ENCODE measurements at regions not wholly inside any gene's neighbourhood (a gene's known extent, or its start where the extent isn't known, plus 50 kb on each side); places are given as distances from the start of the nearest gene placed in this dataset.

GRCh38 chr13:39875111-39875987, 219.9 kb downstream of the COG6 start:
- Histone ChIP-seq H3K4me3 (no peak overlapping the region), H2AFZ (replicated peaks) (no peak overlapping the region), H4K20me1 (ENCODE audit: low read depth) (no peaks in the 10 kb centered on the region), H3F3A (ENCODE audit: low read depth) (no peaks in the 10 kb centered on the region), H3K9ac (no peak overlapping the region), H3K79me2 (ENCODE audit: low read depth) (no peaks in the 10 kb centered on the region), H3K27ac (no peak overlapping the region), H3K36me3 (no peaks in the 10 kb centered on the region), H3K9me3 (ENCODE audit: low read depth) (no peaks in the 10 kb centered on the region), H3K4me1 (no peaks in the 10 kb centered on the region), H3K4me2 (no peak overlapping the region), H3K27me3 (no peaks in the 10 kb centered on the region)
- Mint-ChIP-seq H3K27me3 (ENCODE audit: insufficient read depth, low read depth) (peaks cover 2% of the 10 kb centered on the region), H3K4me1 (peaks cover 13% of the 10 kb centered on the region), H3K4me3 (no peak overlapping the region), H3K36me3 (no peaks in the 10 kb centered on the region), H3K27ac (no peak overlapping the region), H3K9me3 (no peaks in the 10 kb centered on the region)
- no peak for DNase-seq (ENCODE audit: low spot score)
- TF ChIP-seq CTCF (IDR thresholded peaks at IDR 0.05) = no peak
- TF ChIP-seq EZH2phosphoT487 (IDR thresholded peaks at IDR 0.05) = no peak
- no peak for TF ChIP-seq EZH2 (IDR thresholded peaks at IDR 0.05)

GRCh38 chr13:39876258-39876657, 220.8 kb downstream of the COG6 start:
- H4K20me1 ChIP-seq (ENCODE audit: low read depth) = no peaks in the 10 kb centered on the region
- TF ChIP-seq EZH2phosphoT487 (IDR thresholded peaks at IDR 0.05) (no peak), CTCF (IDR thresholded peaks at IDR 0.05) (no peak), EZH2 (IDR thresholded peaks at IDR 0.05) (no peak)
- Mint-ChIP-seq H3K27ac (no peak overlapping the region), H3K36me3 (no peaks in the 10 kb centered on the region), H3K4me3 (no peak overlapping the region), H3K27me3 (ENCODE audit: insufficient read depth, low read depth) (peaks cover 2% of the 10 kb centered on the region), H3K4me1 (peaks cover 13% of the 10 kb centered on the region), H3K9me3 (no peaks in the 10 kb centered on the region)
- H3K9me3 ChIP-seq (ENCODE audit: low read depth) = no peaks in the 10 kb centered on the region
- no peak overlapping the region for H3K4me3 ChIP-seq
- no peak overlapping the region for H2AFZ ChIP-seq (replicated peaks)
- DNase-seq (ENCODE audit: low spot score) = no peak
- no peaks in the 10 kb centered on the region for H3F3A ChIP-seq (ENCODE audit: low read depth)
- H3K36me3 ChIP-seq = no peaks in the 10 kb centered on the region
- H3K4me1 ChIP-seq = no peaks in the 10 kb centered on the region
- no peak overlapping the region for H3K4me2 ChIP-seq
- H3K27me3 ChIP-seq = no peaks in the 10 kb centered on the region
- no peak overlapping the region for H3K9ac ChIP-seq
- no peak overlapping the region for H3K27ac ChIP-seq
- no peaks in the 10 kb centered on the region for H3K79me2 ChIP-seq (ENCODE audit: low read depth)

- Mint-ChIP-seq H3K36me3 (no peaks in the 10 kb centered on the region), H3K4me1 (peaks cover 13% of the 10 kb centered on the region), H3K9me3 (peaks cover 3% of the 10 kb centered on the region), H3K27me3 (ENCODE audit: insufficient read depth, low read depth) (peaks cover 2% of the 10 kb centered on the region), H3K27ac (no peak overlapping the region), H3K4me3 (no peak overlapping the region)
- H2AFZ ChIP-seq (replicated peaks) = no peak overlapping the region
- H3K4me2 ChIP-seq = no peak overlapping the region
- no peaks in the 10 kb centered on the region for H3K9me3 ChIP-seq (ENCODE audit: low read depth)
- H3K4me3 ChIP-seq = no peak overlapping the region
- H3K27me3 ChIP-seq = no peaks in the 10 kb centered on the region
- no peak overlapping the region for H3K27ac ChIP-seq
- H3K36me3 ChIP-seq = no peaks in the 10 kb centered on the region
- no peaks in the 10 kb centered on the region for H4K20me1 ChIP-seq (ENCODE audit: low read depth)
- TF ChIP-seq CTCF (IDR thresholded peaks at IDR 0.05) = no peak
- TF ChIP-seq EZH2phosphoT487 (IDR thresholded peaks at IDR 0.05) = no peak
- TF ChIP-seq EZH2 (IDR thresholded peaks at IDR 0.05) = no peak
- H3K4me1 ChIP-seq = no peaks in the 10 kb centered on the region
- H3F3A ChIP-seq (ENCODE audit: low read depth) = no peaks in the 10 kb centered on the region
- DNase-seq (ENCODE audit: low spot score) = no peak
- H3K79me2 ChIP-seq (ENCODE audit: low read depth) = no peaks in the 10 kb centered on the region
- H3K9ac ChIP-seq = no peak overlapping the region
Observed at GRCh38 chr13:39877134-39877533, 221.7 kb downstream of the COG6 start.
